ENCODE measurements at regions not wholly inside any gene's neighbourhood (a gene's known extent, or its start where the extent isn't known, plus 50 kb on each side); places are given as distances from the start of the nearest gene placed in this dataset.

- H3K4me3 ChIP-seq (ENCODE audit: control insufficient read depth in 2 of 3, extremely low read depth in 1 of 3, insufficient read depth in 2 of 3, low read depth in 1 of 3, low read length in 3 of 3) = no peak overlapping the region
- H3K4me2 ChIP-seq (ENCODE audit: control insufficient read depth, extremely low read depth, insufficient read depth, low read depth, low read length) = no peak overlapping the region
- no peak overlapping the region for H2AFZ ChIP-seq (ENCODE audit: control insufficient read depth, low read length)
- H3K4me1 ChIP-seq (ENCODE audit: control insufficient read depth, extremely low read depth, insufficient read depth, low read length) = peaks cover 2% of the 10 kb centered on the region
- TF ChIP-seq CTCF (optimal IDR thresholded peaks at IDR 0.05 in 1 of 3, IDR thresholded peaks at IDR 0.05 in 1 of 3, conservative IDR thresholded peaks at IDR 0.05 in 1 of 3; ENCODE audit: extremely low read depth in 1 of 3, insufficient read depth in 2 of 3, low read length in 3 of 3) = no peak
- TF ChIP-seq EZH2 (IDR thresholded peaks at IDR 0.05; ENCODE audit: low read length) = no peak
- no peaks in the 10 kb centered on the region for H4K20me1 ChIP-seq (ENCODE audit: control insufficient read depth, extremely low read depth, insufficient read depth, low read length)
- FAIRE-seq = no peak
- no peaks in the 10 kb centered on the region for H3K9me1 ChIP-seq (ENCODE audit: control insufficient read depth, extremely low read depth, insufficient read depth, low read length)
- no peaks in the 10 kb centered on the region for H3K9me3 ChIP-seq (ENCODE audit: control insufficient read depth, low read depth, low read length)
- H3K36me3 ChIP-seq (ENCODE audit: control insufficient read depth in 2 of 2, extremely low read depth in 1 of 2, insufficient read depth in 2 of 2, low read length in 2 of 2) = no peaks in the 10 kb centered on the region
- dilution Hi-C loops (cut with MboI; ENCODE audit: extremely low pct_ligation_motif_present, low sequenced_read_pairs) = no loop called here
- DNase-seq (ENCODE audit: low read depth, low spot score) = no peak
- H3K27ac ChIP-seq (ENCODE audit: control insufficient read depth, insufficient read depth, low read length) = no peak overlapping the region
- H3K79me2 ChIP-seq (ENCODE audit: control insufficient read depth, insufficient read depth, low read length) = no peaks in the 10 kb centered on the region
- no peak overlapping the region for H3K9ac ChIP-seq (ENCODE audit: control insufficient read depth, extremely low read depth, insufficient read depth, low read length)
- no peaks in the 10 kb centered on the region for H3K27me3 ChIP-seq (ENCODE audit: control insufficient read depth, extremely low read depth, insufficient read depth, low read length)
Measured at GRCh38 chr5:67474597-67475238, 278.1 kb upstream of the CD180 start.

DNA sequence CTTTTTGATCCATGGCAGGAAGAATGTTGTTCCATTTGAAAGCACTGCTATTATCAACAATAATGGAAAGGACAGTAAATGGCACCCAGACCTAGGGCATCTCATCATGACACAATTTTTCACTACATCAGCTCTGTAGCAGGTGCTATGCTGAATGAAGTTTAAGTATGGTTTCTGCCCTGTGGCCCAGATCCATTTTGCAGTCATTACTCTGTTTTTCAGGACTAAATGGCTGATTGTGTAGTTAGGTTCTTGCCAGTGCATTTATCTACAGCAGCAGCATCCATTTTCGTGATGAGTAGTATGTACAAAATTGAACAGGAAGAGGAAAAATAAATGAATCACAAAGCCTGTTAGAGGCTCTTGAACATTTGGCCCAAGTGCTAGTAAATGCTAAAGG lies 270.5 kb upstream of the CD180 start:
- Histone ChIP-seq H3K9me1 (ENCODE audit: control insufficient read depth, extremely low read depth, insufficient read depth, low read length) (no peaks in the 10 kb centered on the region), H4K20me1 (ENCODE audit: control insufficient read depth, extremely low read depth, insufficient read depth, low read length) (no peaks in the 10 kb centered on the region), H3K9ac (ENCODE audit: control insufficient read depth, extremely low read depth, insufficient read depth, low read length) (no peak overlapping the region), H3K4me3 (ENCODE audit: control insufficient read depth in 2 of 3, extremely low read depth in 1 of 3, insufficient read depth in 2 of 3, low read depth in 1 of 3, low read length in 3 of 3) (no peak overlapping the region), H3K27ac (ENCODE audit: control insufficient read depth, insufficient read depth, low read length) (no peak overlapping the region), H2AFZ (ENCODE audit: control insufficient read depth, low read length) (no peak overlapping the region), H3K36me3 (ENCODE audit: control insufficient read depth in 2 of 2, extremely low read depth in 1 of 2, insufficient read depth in 2 of 2, low read length in 2 of 2) (no peaks in the 10 kb centered on the region), H3K9me3 (ENCODE audit: control insufficient read depth, low read depth, low read length) (no peaks in the 10 kb centered on the region), H3K27me3 (ENCODE audit: control insufficient read depth, extremely low read depth, insufficient read depth, low read length) (no peaks in the 10 kb centered on the region), H3K4me2 (ENCODE audit: control insufficient read depth, extremely low read depth, insufficient read depth, low read depth, low read length) (no peak overlapping the region), H3K4me1 (ENCODE audit: control insufficient read depth, extremely low read depth, insufficient read depth, low read length) (no peaks in the 10 kb centered on the region), H3K79me2 (ENCODE audit: control insufficient read depth, insufficient read depth, low read length) (no peaks in the 10 kb centered on the region)
- TF ChIP-seq EZH2 (IDR thresholded peaks at IDR 0.05; ENCODE audit: low read length) = no peak
- TF ChIP-seq CTCF (optimal IDR thresholded peaks at IDR 0.05 in 1 of 3, IDR thresholded peaks at IDR 0.05 in 1 of 3, conservative IDR thresholded peaks at IDR 0.05 in 1 of 3; ENCODE audit: extremely low read depth in 1 of 3, insufficient read depth in 2 of 3, low read length in 3 of 3) = no peak
- DNase-seq (ENCODE audit: low read depth, low spot score) (no peak), FAIRE-seq (no peak)
- dilution Hi-C loops (cut with MboI; ENCODE audit: extremely low pct_ligation_motif_present, low sequenced_read_pairs) = no loop called here
